ENCODE measurements at regions not wholly inside any gene's neighbourhood (a gene's known extent, or its start where the extent isn't known, plus 50 kb on each side); places are given as distances from the start of the nearest gene placed in this dataset.

DNA sequence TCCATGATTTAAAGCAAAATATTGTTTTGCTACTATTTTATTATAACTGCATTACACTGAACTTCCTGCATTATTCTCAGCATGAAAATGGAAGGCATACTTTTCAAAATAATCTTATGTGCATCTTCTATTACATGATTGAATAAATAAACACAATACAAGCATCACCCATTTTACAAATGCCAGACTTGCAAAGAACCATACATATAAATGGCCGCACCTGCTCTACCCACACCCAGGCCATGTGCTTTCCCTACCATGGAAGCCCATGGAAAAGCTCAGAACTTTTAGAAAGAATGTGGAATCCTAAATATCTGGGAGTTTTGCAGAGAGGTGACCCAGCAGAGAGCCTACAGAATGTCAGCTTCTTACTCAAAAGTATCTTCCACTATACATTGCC lies 127.2 kb downstream of the SHOX2 start:
- TF ChIP-seq, protein P1, sequence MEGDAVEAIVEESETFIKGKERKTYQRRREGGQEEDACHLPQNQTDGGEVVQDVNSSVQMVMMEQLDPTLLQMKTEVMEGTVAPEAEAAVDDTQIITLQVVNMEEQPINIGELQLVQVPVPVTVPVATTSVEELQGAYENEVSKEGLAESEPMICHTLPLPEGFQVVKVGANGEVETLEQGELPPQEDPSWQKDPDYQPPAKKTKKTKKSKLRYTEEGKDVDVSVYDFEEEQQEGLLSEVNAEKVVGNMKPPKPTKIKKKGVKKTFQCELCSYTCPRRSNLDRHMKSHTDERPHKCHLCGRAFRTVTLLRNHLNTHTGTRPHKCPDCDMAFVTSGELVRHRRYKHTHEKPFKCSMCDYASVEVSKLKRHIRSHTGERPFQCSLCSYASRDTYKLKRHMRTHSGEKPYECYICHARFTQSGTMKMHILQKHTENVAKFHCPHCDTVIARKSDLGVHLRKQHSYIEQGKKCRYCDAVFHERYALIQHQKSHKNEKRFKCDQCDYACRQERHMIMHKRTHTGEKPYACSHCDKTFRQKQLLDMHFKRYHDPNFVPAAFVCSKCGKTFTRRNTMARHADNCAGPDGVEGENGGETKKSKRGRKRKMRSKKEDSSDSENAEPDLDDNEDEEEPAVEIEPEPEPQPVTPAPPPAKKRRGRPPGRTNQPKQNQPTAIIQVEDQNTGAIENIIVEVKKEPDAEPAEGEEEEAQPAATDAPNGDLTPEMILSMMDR (IDR thresholded peaks at IDR 0.05; ENCODE audit: low read length) = no peak
- no peak for TF ChIP-seq EZH2 (IDR thresholded peaks at IDR 0.05; ENCODE audit: borderline replicate concordance, low read length)
